Rectal smooth muscle tissue (tissue), 1 donor: ENCODE measurements at regions not wholly inside any gene's neighbourhood (a gene's known extent, or its start where the extent isn't known, plus 50 kb on each side); places are given as distances from the start of the nearest gene placed in this dataset.

ENCODE experiments used
- H3K27ac ChIP-seq: one replicate; pipeline ENCODE4 v1.7.0; 2013; ENCODE audit warnings: low read depth, low read length, inconsistent platforms
- H3K27me3 ChIP-seq: one replicate; pipeline ENCODE4 v1.7.0; 2013; ENCODE audit warnings: low read length; ENCODE audit not compliant: control insufficient read depth, insufficient read depth
- H3K36me3 ChIP-seq: one replicate; pipeline ENCODE4 v1.7.0; 2013; ENCODE audit warnings: low read length; ENCODE audit not compliant: control insufficient read depth, insufficient read depth
- H3K4me1 ChIP-seq: one replicate; pipeline ENCODE4 v1.7.0; 2013; ENCODE audit warnings: low read length; ENCODE audit not compliant: control insufficient read depth, insufficient read depth
- H3K4me3 ChIP-seq: one replicate; pipeline ENCODE4 v1.7.0; 2013; ENCODE audit warnings: low read length
- H3K9ac ChIP-seq: one replicate; pipeline ENCODE4 v1.7.0; 2013; ENCODE audit warnings: low read length

GRCh38 chr2:33660416-33661123, 61.5 kb upstream of the FAM98A start:
- no peaks in the 10 kb centered on the region for H3K27me3 ChIP-seq
- H3K27ac ChIP-seq, result no peak overlapping the region

GRCh38 chr2:33655626-33656320, 56.7 kb upstream of the FAM98A start:
- H3K27me3 ChIP-seq, result no peaks in the 10 kb centered on the region
- no peaks in the 10 kb centered on the region for H3K4me1 ChIP-seq
- H3K36me3 ChIP-seq, result no peaks in the 10 kb centered on the region
- no peak overlapping the region for H3K9ac ChIP-seq
- H3K4me3 ChIP-seq, result no peak overlapping the region
- no peak overlapping the region for H3K27ac ChIP-seq

More at GRCh38 chr2:33660416-33661123, 61.5 kb upstream of the FAM98A start:
- Histone ChIP-seq H3K9ac (no peak overlapping the region), H3K4me1 (no peaks in the 10 kb centered on the region), H3K4me3 (no peak overlapping the region), H3K36me3 (no peaks in the 10 kb centered on the region)

GRCh38 chr2:33652830-33653229, 53.7 kb upstream of the FAM98A start:
- Histone ChIP-seq H3K36me3 (no peaks in the 10 kb centered on the region), H3K9ac (no peak overlapping the region), H3K27me3 (no peaks in the 10 kb centered on the region), H3K4me3 (no peak overlapping the region), H3K4me1 (no peaks in the 10 kb centered on the region), H3K27ac (no peak overlapping the region)

- H3K4me1 ChIP-seq, result no peaks in the 10 kb centered on the region
- H3K4me3 ChIP-seq, result no peak overlapping the region
- no peak overlapping the region for H3K9ac ChIP-seq
- H3K27ac ChIP-seq, result no peak overlapping the region
- no peaks in the 10 kb centered on the region for H3K27me3 ChIP-seq
- H3K36me3 ChIP-seq, result no peaks in the 10 kb centered on the region
Measured at GRCh38 chr2:33650171-33650570, 51.1 kb upstream of the FAM98A start.
